ENCODE measurements at regions not wholly inside any gene's neighbourhood (a gene's known extent, or its start where the extent isn't known, plus 50 kb on each side); places are given as distances from the start of the nearest gene placed in this dataset.

- ATAC-seq (no peak), DNase-seq (ENCODE audit: low spot score in 2 of 2) (no peak)
- Mint-ChIP-seq H3K27ac (no peak overlapping the region), H3K4me1 (no peaks in the 10 kb centered on the region), H3K36me3 (no peaks in the 10 kb centered on the region), H3K9me3 (peaks cover 16% of the 10 kb centered on the region), H3K4me3 (no peak overlapping the region)
Observed at GRCh38 chr9:13726746-13727145, 447.3 kb upstream of the MPDZ start.

DNA sequence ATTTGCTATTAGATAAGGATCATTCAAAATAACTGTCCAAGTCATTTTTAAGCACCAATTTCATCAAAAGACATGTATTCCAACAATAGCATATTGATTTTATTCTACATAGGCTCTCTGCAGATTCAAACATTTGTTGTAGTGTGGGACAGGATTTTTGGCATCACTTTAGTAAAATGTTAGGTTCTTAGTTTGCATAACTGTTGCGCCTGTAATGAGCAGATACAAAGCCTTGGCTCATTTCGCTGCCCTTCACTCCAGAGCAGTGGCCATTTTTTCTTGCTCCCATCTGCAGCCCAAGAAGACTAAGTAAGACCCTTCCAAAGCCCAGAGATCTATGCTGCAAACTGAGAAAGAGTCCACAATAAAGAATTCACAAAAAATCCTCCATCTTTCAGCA lies 446.0 kb upstream of the MPDZ start:
- H3K27ac Mint-ChIP-seq: no peak overlapping the region
- H3K36me3 Mint-ChIP-seq: no peaks in the 10 kb centered on the region
- no peak overlapping the region for H3K4me3 Mint-ChIP-seq

DNA sequence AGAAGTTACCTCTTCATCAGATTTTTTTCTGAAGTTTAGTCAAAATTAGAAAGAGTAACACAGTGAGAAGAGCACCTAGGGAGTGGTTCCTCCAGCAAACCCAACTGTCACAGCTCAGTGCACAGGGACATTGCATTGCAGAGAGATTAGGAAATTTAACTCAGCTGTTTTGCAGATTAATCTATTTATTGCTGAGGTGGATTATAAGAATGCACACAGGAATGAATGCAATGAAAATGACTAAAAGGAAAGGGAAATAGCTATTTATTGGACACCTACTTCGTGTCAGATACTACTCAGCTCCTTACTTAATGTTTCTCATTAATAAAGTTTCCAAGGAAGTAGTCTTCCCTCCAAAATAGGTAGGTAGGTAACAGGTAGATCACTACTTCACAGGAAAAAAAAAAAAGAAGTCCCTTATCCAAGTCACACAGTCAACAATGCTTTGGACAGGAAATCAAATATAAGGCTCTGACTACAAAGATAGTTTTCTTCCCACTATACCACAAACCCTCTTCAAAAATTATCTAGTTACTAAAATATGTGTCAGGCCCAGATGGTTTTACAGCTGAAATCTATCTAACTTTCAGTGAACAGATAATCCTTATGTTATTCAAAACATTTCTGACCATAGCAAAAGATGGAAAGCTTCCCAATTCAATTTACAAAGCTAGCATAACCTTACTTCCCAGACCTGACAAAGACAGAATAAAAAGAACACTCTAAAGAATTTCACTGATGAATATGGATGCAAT lies 442.2 kb upstream of the MPDZ start:
- no peak for ATAC-seq
- Mint-ChIP-seq H3K4me1 (no peaks in the 10 kb centered on the region), H3K4me3 (no peak overlapping the region), H3K27ac (no peak overlapping the region), H3K36me3 (no peaks in the 10 kb centered on the region), H3K9me3 (peaks cover 8% of the 10 kb centered on the region)
- no peak for DNase-seq (ENCODE audit: low spot score in 2 of 2)

More for the DNA sequence above, 446.0 kb upstream of the MPDZ start:
- ATAC-seq (no peak), DNase-seq (ENCODE audit: low spot score in 2 of 2) (no peak)
- H3K9me3 Mint-ChIP-seq: peaks cover 10% of the 10 kb centered on the region
- no peaks in the 10 kb centered on the region for H3K4me1 Mint-ChIP-seq

GRCh38 chr9:13719981-13720676 lies 440.6 kb upstream of the MPDZ start:
- H3K4me3 Mint-ChIP-seq: no peak overlapping the region
- no peak overlapping the region for H3K27ac Mint-ChIP-seq
- H3K9me3 Mint-ChIP-seq: peaks cover 8% of the 10 kb centered on the region
- ATAC-seq (no peak), DNase-seq (ENCODE audit: low spot score in 2 of 2) (no peak)
- H3K4me1 Mint-ChIP-seq: no peaks in the 10 kb centered on the region
- H3K36me3 Mint-ChIP-seq: no peaks in the 10 kb centered on the region

DNA sequence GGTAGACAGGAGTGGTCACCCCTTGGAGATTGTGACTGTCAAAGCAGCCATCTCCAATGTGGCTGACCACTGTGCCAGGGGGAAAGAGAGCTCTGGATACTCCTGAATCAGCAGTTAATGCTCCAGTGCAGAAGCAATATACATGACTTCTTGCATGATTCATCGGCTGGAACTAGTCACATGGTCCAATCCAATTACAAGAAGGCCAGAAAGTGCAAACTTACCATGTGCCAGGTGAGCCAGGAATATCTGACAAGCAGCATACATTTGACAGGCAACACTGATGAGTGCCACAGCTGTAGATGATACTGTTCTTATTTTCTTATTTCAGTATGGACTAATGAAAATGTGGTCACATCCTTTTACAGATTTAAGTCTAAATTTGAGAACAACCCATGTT lies 440.0 kb upstream of the MPDZ start:
- Mint-ChIP-seq H3K4me1 (no peaks in the 10 kb centered on the region), H3K36me3 (no peaks in the 10 kb centered on the region), H3K4me3 (no peak overlapping the region), H3K27ac (no peak overlapping the region), H3K9me3 (peaks cover 7% of the 10 kb centered on the region)
- DNase-seq (ENCODE audit: low spot score in 2 of 2) (no peak), ATAC-seq (no peak)

DNA sequence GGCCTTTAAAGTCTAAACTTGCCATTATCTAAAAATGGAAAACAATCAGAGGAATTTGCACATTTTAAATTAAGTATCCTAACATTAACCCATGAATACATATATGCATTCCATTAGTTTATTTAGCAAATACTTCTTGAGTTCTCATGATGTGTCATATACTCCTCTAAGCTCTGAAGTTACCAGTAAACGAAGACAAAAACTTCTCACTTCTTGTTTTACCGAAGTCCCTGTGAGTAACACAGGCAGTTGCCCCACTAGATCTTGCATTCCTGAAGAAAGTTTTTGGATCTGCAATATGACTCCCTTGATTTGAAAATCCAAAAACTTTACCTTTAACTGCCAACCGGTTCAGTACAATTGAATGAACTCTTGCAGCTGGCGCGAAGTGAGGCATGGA lies 439.0 kb upstream of the MPDZ start:
- Mint-ChIP-seq H3K4me1 (no peaks in the 10 kb centered on the region), H3K9me3 (peaks cover 4% of the 10 kb centered on the region), H3K27ac (no peak overlapping the region), H3K4me3 (no peak overlapping the region), H3K36me3 (no peaks in the 10 kb centered on the region)
- DNase-seq (ENCODE audit: low spot score in 2 of 2) (no peak), ATAC-seq (no peak)

DNA sequence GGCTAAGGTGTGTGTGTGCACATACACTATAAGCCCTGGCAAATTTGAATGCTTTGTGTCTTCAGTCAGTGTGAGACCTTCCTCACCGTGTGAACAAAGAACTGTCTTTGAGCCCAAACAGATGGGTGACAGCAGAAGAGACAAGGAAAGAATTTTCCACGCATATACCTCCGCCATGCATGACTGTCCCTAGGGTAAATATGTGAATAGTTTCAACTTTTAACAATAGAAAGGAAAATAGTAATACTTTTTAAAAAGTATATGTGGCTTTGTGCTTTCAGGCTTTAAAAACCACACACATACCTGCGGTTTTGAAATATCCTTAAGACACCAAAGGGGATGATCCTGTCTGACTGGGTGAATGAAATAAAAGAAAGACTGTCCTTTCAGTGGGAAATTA lies 438.6 kb upstream of the MPDZ start:
- ATAC-seq: no peak

DNA sequence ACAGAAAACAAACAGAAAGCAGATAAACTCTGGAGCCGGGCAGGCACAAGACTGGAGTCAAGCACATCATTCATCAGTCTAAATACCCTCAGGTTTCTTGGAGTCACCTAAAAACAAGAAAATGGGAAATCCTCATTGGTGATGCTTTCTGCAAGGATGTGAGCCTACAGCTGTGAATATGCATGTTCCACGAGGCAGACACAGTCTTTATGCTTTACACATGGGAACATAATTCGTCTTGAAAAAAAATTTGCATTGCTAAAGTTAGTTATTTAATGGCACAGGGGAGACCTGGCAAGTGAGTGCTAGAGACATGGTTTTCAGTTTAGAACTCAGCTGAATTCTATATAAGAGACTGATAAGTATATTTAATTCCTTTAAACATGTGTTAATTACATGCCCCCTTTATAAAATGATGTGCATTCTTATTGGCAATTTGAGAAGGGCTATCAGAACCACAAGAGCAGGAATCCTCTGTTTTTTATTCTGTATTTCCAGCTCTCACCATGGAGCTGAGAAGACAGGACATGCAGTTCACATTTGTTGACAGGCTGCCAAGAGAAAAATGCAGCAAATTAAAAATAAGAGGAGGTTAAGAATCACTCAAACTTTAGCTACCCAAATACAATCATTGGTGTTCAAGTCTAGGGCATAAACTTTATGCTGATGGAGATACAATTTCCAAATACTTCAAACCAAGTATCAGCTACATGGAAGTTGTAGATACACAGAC lies 438.0 kb upstream of the MPDZ start:
- H3K4me3 Mint-ChIP-seq: no peak overlapping the region
- DNase-seq (ENCODE audit: low spot score in 2 of 2): no peak
- no peak for ATAC-seq
- peaks cover 4% of the 10 kb centered on the region for H3K9me3 Mint-ChIP-seq
- H3K36me3 Mint-ChIP-seq: no peaks in the 10 kb centered on the region
- no peak overlapping the region for H3K27ac Mint-ChIP-seq
- H3K4me1 Mint-ChIP-seq: no peaks in the 10 kb centered on the region

More for the DNA sequence above, 438.6 kb upstream of the MPDZ start:
- no peak overlapping the region for H3K27ac Mint-ChIP-seq
- no peaks in the 10 kb centered on the region for H3K36me3 Mint-ChIP-seq
- H3K4me1 Mint-ChIP-seq: no peaks in the 10 kb centered on the region
- no peak for DNase-seq (ENCODE audit: low spot score in 2 of 2)
- H3K9me3 Mint-ChIP-seq: peaks cover 4% of the 10 kb centered on the region
- H3K4me3 Mint-ChIP-seq: no peak overlapping the region

DNA sequence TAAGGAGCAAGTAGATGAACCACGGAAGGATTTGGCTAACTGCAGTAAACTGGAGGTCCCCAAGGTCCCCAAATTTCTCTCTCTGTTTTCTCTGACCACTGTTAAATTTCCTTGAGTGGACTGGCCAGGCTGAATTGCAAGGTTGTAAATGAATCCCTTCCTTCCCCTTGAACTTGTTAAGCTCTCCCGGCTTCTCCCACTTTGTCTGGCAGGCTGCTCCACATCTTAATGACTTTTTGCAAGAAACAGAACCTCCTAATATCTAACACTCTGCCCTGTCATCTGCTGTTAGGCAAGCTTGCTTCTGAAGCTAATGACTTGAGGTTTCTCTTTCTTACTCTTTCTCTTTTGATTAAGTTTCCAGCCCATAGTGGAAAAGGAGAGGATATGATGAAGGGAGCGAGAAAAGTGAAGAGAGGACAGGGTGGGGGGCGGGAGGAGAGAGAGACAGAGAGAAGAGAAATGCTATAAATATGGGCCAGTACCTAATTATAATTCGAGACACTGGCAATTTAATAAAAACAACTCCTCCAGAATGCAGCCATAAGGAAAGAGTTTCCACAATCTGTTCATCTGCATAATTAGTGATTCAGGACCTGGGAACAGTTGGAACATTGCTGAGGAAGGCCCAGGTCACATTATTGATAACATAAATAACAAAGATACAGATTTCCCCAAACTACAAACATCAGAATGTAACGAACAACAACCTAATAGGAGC lies 437.3 kb upstream of the MPDZ start:
- no peak overlapping the region for H3K4me3 Mint-ChIP-seq
- no peaks in the 10 kb centered on the region for H3K4me1 Mint-ChIP-seq
- no peak overlapping the region for H3K27ac Mint-ChIP-seq
- H3K36me3 Mint-ChIP-seq: no peaks in the 10 kb centered on the region
- DNase-seq (ENCODE audit: low spot score in 2 of 2): no peak
- H3K9me3 Mint-ChIP-seq: peaks cover 4% of the 10 kb centered on the region
- no peak for ATAC-seq

DNA sequence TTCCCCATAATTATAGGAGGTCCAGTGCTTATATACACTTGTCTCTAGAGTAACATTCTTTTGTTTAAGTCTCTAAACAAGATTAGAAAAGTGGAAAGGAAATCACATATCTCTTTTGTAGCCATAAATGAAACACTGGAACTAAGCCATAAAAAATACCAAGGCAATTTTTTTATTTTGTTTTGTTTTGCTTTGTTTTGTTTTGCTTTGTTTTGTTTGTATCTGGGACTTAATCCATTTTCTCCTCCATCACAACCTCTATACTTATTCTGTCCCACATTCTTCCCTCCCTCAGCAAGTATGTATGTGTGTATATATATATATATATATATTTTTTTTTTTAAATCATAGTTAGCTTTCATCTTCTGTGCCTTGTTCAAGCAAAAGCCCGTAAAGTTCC lies 436.6 kb upstream of the MPDZ start:
- Mint-ChIP-seq H3K4me3 (no peak overlapping the region), H3K36me3 (no peaks in the 10 kb centered on the region), H3K27ac (no peak overlapping the region), H3K9me3 (peaks cover 4% of the 10 kb centered on the region), H3K4me1 (no peaks in the 10 kb centered on the region)
- ATAC-seq: no peak
- DNase-seq (ENCODE audit: low spot score in 2 of 2): no peak

DNA sequence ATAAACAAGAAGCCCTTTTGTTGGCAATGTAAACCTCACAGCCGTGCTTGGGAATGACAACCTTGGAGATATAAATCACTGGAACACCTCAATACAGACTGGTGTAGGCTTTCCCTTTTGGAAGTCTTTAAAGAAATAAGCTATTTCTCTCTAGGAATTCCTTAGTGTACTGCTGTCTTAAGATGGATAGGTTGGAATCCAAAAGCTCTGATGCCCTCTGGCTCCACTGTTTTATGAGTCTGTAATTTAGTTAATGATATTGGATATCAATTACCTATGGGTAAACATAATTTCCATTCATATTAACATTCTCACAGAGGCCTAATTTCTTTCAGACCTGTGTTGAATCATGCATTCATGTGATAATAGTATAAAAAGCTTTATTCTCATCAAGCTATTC lies 435.9 kb upstream of the MPDZ start:
- H3K27ac Mint-ChIP-seq: no peak overlapping the region
- ATAC-seq: no peak
- DNase-seq (ENCODE audit: low spot score in 2 of 2): no peak
- no peaks in the 10 kb centered on the region for H3K4me1 Mint-ChIP-seq
- H3K4me3 Mint-ChIP-seq: no peak overlapping the region
- H3K9me3 Mint-ChIP-seq: peaks cover 4% of the 10 kb centered on the region
- H3K36me3 Mint-ChIP-seq: no peaks in the 10 kb centered on the region

DNA sequence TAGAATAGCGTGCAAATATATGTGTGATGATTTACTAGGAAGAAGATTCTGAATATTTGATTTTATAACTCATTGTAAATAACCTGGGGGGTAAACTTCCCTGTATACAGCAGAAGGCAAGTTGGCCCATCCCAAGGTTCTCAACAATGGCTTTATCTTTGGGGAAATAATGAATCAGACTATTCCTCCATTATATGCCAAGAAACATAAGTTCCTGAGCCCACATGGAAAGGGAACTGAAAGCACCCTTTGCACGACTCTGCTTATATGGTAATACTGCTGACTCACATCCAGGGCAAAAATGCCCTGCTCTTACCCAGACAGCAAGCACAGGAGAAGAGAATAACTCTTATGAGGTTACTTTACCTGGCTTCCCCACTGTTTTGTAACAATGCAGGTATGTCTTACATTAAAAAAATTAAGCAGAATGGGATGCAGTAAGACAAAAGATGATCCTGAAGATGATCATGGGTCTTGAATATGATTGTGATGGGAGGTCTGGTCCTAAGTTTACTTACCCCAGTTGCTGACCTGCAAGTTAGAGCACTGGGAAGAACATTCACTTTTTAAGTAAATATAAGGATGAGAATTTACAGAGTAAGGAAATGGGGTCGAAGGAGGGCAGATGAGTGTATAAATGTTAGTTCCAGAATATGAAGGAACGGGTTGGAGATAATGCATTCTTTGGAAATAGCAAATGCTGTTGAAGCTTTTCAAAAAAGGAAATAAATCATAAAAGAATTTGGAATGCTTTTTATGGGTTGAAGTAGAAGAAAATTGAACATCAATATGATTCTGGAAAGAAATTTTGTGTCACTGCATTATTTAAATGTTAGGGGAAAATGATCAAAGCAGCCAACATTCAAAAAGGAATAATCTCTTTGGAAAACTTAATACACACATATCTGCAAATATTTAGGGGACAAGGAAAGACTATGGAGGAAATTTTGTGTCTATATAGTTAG lies 428.4 kb upstream of the MPDZ start:
- ATAC-seq (no peak), DNase-seq (ENCODE audit: low spot score in 2 of 2) (no peak)
- Mint-ChIP-seq H3K36me3 (no peaks in the 10 kb centered on the region), H3K4me3 (no peak overlapping the region), H3K4me1 (no peaks in the 10 kb centered on the region), H3K9me3 (peaks cover 16% of the 10 kb centered on the region), H3K27ac (no peak overlapping the region)

- ATAC-seq (no peak), DNase-seq (ENCODE audit: low spot score in 2 of 2) (no peak)
- H3K27ac Mint-ChIP-seq: no peak overlapping the region
- H3K4me1 Mint-ChIP-seq: no peaks in the 10 kb centered on the region
- H3K9me3 Mint-ChIP-seq: peaks cover 23% of the 10 kb centered on the region
- H3K4me3 Mint-ChIP-seq: no peak overlapping the region
- no peaks in the 10 kb centered on the region for H3K36me3 Mint-ChIP-seq
Observed at GRCh38 chr9:13705918-13706317, 426.4 kb upstream of the MPDZ start.

- no peak for DNase-seq (ENCODE audit: low spot score in 2 of 2)
- H3K4me3 Mint-ChIP-seq: no peak overlapping the region
- no peaks in the 10 kb centered on the region for H3K4me1 Mint-ChIP-seq
- peaks cover 21% of the 10 kb centered on the region for H3K9me3 Mint-ChIP-seq
- no peaks in the 10 kb centered on the region for H3K36me3 Mint-ChIP-seq
- ATAC-seq: no peak
- no peak overlapping the region for H3K27ac Mint-ChIP-seq
Observed at GRCh38 chr9:13705373-13705772, 425.9 kb upstream of the MPDZ start.
